ENCODE measurements at regions not wholly inside any gene's neighbourhood (a gene's known extent, or its start where the extent isn't known, plus 50 kb on each side); places are given as distances from the start of the nearest gene placed in this dataset.
"Not testable (repeated sequence)": the region's sequence is repeated elsewhere in the genome, so short reads cannot be mapped to it uniquely, and the experiment has no call there.

- TF ChIP-seq CTCF (IDR thresholded peaks at IDR 0.05; ENCODE audit: low read depth, low read length); EZH2phosphoT487 (IDR thresholded peaks at IDR 0.05; ENCODE audit: low read depth): not testable (repeated sequence)
Observed at GRCh38 chr7:6959942-6960341, 133.9 kb upstream of the CCZ1B start.

Data from OCI-LY3 (cell line).